Renal cortex interstitium (tissue), 11 donors: ENCODE measurements at regions not wholly inside any gene's neighbourhood (a gene's known extent, or its start where the extent isn't known, plus 50 kb on each side); places are given as distances from the start of the nearest gene placed in this dataset.

Experiments used
- DNase-seq, 11 donors: peaks; one replicate each; pipeline ENCODE4 v3.0.0-alpha.2; 2013; ENCODE audit warnings: low read depth in 9 of 11, low spot score in 4 of 11; ENCODE audit errors: extremely low read depth in 1 of 11

DNA sequence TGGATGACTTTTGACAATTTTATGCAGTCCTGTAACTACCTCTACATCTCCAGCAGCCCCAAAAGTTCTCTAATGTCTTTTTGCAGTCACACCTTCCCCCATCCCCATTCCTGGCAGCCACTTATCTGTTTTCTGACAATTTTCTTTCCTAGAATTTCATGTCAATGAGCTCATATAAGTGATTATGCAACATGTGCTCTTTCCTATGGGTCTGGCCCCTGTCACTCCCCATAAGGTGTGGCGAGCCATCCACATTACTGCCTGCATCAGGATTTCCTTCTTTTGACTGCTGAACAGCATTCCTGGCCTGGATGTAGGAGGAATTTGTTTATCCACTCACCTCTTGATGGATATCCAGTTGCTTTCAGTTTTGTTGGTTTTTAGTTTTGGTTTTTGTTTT is 146.7 kb upstream of the MGMT start:
- DNase-seq, result no peak

DNA sequence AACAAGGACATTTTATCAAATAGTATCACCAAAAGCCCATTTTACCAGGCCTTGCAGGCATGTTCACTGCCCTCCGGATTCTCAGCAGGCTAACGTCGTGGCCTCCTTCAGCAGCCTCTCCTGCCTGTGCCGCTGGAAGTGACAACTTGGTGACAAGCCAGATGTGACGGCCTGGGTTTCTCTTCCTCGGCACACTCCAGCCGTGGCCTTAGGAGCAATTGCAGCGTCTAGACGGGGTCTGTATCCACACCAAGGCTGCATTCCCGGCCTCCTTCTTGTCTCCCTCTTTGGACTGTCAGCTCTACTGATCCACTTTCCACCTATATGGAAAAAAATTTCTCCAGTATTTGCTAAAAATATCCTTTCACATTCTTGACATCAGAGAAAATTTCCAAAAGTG is 145.3 kb upstream of the MGMT start:
- DNase-seq, result no peak

DNA sequence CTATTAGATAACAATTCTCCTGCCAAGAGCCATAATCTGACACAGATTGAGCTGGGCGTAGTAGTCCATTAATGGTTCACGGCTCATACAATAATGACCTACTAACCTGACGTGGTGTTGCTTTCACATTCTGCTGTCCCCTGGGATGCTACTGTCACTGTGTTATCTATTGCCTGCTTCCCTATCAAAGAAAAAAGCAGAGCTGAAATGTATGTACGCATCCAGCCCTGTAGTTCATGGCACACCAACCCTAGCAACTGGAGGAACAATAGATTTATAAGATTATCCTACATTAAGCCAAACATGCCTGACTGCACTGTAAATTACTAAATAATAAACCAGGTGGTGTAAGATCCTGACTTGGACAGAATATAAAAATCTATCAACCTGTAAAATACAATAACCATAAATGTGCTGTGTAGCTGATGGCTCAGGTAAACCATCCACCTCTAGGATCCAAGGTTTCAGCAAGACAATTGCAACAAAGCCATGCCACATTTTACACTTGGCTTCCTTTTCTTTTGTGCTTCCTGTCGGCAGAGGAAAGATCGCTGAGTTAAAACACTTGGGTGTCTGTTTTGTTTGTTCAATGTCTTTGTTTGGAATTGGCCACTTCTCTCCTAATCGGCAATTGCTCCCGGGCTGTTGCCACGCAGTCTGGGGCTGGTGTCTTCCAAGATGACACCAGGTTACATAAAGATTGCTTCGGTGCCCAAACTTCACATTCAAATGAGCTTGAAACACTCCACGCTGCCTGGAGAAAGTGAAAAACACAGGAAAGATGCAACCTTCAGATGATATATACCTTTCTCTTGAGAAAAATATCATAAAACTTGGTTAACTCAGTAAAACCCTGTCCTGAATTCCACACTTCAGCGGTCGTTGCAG is 143.9 kb upstream of the MGMT start:
- no peak for DNase-seq

DNA sequence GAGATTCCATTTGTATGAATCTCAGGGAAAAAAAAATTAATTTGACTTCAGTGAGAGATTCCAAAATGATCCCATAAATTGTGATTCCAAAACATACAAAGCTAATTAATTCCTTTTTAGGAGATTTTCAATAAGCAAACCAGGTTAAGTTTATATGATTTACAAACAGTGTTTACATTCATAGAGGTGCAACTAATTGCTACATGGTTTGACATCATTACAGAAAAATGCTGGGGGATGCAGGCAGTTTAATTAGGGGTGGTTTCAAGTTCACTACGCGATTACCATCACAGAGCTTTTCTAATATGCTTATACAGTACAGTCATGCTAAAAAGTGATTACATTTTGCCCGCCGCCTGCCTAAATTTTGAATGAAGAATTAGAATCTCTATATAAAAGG is 143.2 kb upstream of the MGMT start:
- no peak for DNase-seq

DNA sequence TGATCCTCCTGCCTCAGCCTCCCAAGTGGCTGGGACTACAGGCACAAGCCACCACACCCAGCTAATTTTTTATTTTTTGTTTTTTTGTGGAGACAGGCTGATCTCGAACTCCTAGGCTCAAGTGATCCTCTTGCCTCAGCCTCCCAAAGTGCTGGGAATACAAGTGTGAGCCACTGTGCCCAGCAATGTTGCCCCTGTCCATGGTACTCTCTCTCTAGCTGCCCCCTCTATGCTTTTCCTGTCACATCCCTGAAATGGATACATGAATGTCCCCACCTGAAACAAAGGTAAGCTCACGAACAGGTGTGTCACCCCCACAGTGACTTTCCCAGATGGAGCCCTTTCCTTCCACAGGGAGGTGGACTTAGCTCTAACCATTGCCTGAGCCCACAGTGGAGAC is 141.1 kb upstream of the MGMT start:
- no peak for DNase-seq

DNA sequence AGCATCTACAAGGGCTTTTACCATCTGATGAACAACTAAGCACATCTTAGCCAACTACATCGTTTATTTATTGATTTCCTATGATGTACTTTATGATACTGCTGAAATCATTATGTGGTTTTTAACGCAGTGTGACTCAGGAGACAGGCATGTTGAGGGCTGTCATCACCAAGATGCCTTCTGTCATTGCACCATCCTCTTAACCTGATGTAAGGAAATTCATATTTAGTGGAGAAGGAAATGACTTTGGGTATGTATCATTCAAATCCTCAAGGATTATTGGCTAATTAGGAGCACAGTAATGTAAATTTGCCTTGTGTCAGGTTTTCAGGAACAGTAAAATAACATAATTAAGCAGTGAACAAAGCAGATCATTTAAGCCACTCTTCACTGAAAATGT is 138.5 kb upstream of the MGMT start:
- no peak for DNase-seq

DNA sequence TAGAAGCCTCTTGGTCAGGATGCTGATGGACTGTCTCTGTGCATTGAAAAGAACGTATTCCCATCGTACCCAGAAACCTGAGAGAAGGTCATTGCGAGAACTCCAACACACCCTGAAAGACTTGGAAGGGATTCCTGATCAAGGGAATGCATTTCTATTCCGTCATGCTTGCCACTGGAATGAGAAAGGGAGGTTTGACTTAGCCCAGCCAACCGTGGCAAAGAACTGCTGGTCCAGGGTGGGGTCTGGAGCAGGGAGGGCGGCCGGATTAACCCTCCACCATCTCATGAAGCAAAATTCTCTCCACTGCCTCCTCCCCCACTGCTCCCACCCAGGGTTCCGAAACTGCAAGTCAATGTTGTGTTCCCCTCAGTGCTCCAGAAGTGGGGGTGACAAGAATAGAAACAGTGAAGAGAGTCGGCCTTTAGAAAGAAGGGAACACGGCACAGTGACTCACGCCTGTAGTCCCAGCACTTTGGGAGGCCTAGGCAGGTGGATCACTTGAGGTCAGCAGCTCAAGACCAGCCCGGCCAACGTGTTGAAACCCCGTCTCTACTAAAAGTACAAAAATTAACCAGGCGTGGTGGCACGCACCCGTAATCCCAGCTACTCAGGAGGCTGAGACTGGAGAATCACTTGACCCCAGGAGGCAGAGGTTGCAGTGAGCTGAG is 137.5 kb upstream of the MGMT start:
- peak in 3 of 11 donors; percentile 46 to 57 (median 50) for DNase-seq

DNA sequence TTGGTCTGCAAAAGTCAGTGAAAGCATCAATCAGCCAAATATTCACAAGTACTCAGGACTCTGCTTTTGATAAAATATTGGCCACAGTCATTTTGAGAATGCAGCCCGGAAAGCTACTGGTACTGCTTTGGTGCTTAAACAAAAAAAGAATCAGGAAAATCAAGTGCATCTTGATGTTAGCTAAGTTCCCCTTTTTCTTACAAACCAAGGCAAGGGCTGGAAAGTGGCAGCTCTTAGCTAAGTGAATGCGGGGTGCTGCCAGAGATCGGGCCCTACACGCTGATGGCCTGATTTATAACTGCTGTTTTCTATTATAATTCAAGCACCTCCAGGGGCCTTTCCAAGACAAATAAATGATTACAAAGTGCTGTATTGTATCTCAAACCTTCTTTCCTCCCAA is 136.8 kb upstream of the MGMT start:
- DNase-seq, result no peak

DNA sequence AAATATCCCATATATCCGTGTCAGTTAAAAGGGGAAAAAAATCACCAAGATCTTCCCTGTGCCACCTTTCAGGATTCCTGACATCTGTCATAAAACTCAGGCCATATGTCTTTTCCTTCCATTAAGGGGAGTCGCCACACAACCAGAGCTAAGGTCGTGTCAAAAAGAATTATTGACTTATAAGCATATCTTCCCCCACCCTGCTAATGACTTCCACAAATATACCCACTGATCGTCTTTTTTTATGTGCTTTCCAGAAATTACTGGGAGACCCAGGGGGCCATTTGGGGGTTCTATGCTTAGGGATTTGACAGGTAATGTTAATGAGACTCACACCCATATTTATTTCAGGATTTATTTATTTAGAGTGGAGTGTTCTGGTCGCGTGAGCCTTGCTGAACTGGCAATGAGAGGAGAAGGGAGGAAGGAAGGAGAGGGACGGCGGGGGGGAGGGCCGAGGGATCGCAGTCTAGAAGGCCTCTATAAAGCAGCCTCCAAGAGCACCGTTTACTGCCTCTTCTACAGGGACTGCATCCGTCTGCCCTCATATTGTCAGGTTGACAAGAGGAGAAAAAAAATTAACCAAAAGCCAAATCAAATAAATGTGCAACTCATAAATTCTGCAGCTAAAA is 135.7 kb upstream of the MGMT start:
- no peak for DNase-seq

DNA sequence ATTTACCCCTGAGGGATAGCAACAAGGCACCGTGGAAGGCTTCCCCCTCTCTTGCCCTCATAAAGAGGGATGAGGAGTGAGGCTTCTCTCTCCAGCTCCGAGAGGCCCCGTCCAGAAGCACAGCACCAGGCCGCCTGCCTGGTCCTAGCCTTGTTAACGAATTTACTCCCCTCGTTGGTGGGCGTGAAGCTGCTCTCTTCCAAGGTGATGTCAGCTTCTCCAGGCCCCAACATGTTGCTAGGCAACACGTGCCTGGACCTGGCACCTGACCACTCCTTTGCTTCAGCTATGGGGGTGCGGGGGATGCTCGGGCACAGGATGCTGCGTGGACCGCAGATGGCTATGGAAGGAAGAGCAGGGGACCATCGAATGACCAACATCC is 135.2 kb upstream of the MGMT start:
- DNase-seq, result no peak

DNA sequence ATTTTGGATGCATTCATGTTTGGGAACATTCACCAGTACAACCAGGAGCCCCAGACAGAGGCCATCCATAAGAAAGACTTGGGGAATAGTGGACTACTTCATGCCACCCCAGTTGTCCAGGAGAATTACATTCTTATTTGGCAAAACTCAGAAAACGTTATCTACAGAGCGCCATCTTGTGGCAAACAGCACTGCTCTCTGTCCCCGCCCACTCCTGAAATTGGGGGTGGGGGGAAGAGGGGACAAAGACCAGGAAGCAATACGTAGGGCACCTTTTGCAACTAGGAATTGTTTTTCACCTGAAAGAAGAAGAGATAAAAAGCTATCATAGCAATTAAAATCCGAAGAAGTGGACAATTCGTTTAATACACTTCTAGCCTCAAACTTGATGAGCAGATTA is 134.6 kb upstream of the MGMT start:
- DNase-seq, result no peak

DNA sequence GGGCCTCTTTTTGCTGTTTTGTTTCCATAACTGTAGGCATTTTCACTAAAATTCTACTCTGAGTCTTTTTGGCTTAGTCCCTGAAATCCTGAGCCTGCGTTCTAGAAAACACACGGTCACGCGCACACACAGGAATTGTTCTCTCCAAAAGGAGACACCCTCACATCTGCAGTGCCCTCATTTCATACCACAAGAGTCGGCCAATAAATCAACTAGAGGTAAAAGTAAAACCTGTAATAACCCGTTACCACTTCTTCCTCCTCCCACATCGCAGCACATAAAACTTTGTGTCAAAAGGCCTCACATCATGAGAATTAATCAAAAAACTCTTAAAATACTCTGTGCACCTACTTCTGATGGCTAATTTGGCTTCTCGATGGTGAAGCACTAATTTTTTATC is 133.3 kb upstream of the MGMT start:
- no peak for DNase-seq

DNA sequence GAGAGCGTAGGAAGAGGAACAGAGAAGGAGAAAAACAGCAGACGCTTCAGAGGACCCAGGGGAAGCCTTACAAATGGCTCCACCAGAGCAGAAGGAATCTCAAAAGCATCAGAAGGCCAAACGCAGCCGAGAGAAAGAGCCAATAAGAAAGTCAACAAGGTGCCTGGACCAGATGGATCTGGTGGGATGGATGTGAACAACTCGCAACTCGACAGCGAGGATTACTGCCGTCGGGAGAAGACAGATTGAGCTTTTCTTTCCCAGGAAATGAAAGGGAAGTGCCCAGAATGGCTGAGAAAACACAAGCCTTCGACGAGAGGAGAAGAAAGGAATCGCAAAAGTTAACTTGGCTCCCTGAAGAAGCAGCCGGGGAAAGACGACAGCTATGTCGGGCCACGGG is 132.8 kb upstream of the MGMT start:
- DNase-seq, result no peak

DNA sequence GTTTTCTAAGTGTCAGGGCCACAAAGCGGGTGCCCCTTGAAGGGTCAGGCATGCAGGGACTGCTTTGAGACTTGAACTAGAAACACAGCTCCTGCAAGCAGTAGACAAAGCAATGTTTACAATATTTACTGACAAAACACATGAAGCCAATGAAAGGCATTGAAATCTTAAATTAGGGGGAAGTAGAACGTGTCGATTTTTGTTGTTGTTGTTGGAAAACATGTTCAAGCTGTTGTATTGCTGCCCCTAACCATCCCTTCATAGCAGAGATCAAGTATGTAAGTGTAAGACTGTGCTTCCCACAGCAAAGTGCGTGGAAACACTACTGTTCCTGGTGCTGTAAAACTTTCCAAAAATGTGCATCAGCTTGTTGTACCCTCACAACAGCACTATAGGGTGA is 131.6 kb upstream of the MGMT start:
- DNase-seq, result no peak

DNA sequence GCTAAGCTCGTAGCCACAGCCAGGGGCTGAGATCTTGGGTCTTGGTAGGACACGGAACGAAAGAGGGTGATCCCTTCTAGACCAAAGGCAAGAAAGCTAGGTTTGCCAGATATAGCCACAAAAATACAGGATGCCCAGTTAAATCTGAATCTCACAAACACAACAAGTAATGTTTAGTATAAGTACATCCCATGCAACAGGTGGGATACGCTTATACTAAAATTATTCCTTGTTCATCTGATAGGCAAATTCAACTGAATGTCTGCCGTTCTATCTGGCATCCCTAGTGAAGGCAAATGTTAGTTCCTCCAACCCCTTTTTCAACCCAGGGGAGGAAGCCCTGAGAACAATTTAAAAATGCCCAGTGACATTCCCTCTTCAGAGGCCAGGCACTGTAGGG is 131.1 kb upstream of the MGMT start:
- DNase-seq, result no peak

DNA sequence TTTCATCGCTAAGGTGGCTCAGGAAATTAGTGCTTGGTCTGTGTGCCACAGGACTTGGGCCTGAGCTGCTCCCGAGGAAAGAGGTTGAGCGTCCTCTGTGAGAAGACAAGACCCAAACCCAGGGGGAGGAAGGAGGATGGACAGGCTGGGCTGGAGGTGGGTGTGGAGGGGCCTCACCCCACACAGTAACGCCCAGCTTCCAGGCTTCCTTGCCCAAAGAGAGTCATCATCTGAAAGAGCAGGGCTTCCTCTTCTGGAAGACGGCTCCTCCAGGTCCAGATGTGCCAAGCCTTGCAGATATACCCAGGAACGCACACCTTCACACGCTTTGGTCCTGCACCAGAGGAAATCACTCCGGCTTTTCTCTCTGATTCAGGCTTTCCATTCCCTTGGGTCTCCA is 127.8 kb upstream of the MGMT start:
- no peak for DNase-seq

DNA sequence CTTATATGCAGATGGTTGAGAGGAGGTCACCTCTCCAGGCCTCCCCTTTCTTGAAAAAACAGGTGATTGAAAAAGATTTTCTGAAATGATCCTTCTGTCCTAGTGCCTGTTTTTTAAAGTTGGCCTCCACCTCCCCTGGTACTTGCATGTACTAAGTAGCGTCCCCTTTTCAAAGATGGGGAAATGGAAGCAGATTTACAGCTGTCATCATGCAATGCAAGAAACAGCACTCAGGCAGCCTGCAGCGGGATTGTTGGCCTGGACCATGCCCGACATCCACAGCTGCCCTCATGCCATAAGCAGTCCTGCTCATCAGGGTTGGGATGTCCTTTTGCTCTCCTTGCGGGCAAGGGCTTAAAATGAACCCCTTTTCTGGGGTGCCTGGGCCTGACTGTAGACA is 127.2 kb upstream of the MGMT start:
- DNase-seq, result no peak

DNA sequence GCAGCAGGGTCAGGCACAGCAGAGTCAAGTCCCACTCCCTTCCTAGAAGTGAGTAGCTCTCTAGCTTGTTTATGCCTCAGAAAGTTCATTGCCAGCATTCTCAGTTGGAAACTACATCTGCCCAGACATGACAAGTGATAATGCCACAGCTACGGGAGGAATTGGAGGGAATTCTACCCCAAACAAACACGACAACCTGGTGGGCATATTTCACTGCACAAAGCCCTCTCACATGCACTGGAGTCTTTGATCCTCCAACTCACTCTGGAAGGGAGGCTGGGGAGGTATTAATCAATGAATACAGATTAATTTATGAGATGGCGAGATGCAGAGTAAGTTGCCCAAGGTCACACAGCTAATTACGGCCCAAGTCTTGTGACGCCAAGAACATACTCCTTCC is 126.0 kb upstream of the MGMT start:
- peak in 3 of 11 donors; percentile 26 to 57 (median 54) for DNase-seq

DNA sequence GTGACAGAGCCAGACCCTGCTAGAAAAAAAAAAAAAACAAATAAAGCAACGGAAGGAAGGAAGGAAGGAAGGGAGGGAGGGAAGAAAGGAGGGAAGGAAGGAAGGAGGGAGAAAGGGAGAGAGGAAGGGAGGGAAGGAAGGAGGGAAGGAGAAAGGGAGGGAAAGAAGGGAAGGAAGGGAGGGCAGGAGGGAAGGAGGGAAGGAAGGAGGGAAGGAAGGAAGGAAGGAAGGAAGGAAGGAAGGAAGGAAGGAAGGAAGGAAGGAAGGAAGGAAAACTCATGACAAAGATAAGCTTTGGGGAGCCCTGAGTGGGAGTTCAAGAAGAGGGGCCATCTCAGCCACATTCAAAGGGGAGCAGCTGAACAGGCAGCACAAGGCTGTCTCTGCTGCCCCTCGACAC is 124.7 kb upstream of the MGMT start:
- no peak for DNase-seq

DNA sequence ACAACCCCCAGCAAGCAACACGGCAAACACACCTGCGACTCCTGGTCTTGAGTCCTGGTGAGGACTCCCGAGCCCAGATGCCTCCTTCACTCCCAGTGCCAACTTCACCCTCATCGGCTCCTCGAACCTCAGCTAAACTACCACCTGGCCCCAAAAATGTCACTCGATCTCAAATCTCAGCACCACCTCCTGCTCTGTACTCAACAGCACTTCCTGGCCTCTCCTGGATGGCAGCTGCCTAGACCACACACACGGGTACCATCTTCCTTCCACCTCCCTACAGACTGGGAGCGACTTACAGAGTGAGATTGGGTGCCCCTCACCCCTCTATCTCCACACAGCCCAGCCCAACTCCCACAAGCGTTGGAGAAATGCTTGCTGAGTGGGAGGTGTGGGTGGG is 123.9 kb upstream of the MGMT start:
- no peak for DNase-seq
